ENCODE measurements at regions not wholly inside any gene's neighbourhood (a gene's known extent, or its start where the extent isn't known, plus 50 kb on each side); places are given as distances from the start of the nearest gene placed in this dataset.

GRCh38 chr16:6300523-6300922, 1032.1 kb upstream of the RBFOX1 start:
- no peak overlapping the region for H3K4me3 ChIP-seq (ENCODE audit: control insufficient read depth in 2 of 3, extremely low read depth in 1 of 3, insufficient read depth in 2 of 3, low read depth in 1 of 3, low read length in 3 of 3)
- dilution Hi-C loops (cut with MboI; ENCODE audit: extremely low pct_ligation_motif_present, low sequenced_read_pairs): no loop called here
- H4K20me1 ChIP-seq (ENCODE audit: control insufficient read depth, extremely low read depth, insufficient read depth, low read length): no peaks in the 10 kb centered on the region
- TF ChIP-seq EZH2 (IDR thresholded peaks at IDR 0.05; ENCODE audit: low read length) (no peak), CTCF (optimal IDR thresholded peaks at IDR 0.05 in 1 of 3, IDR thresholded peaks at IDR 0.05 in 1 of 3, conservative IDR thresholded peaks at IDR 0.05 in 1 of 3; ENCODE audit: extremely low read depth in 1 of 3, insufficient read depth in 2 of 3, low read length in 3 of 3) (no peak)
- H3K27me3 ChIP-seq (ENCODE audit: control insufficient read depth, extremely low read depth, insufficient read depth, low read length): no peaks in the 10 kb centered on the region
- no peak overlapping the region for H3K9ac ChIP-seq (ENCODE audit: control insufficient read depth, extremely low read depth, insufficient read depth, low read length)
- H3K9me1 ChIP-seq (ENCODE audit: control insufficient read depth, extremely low read depth, insufficient read depth, low read length): no peaks in the 10 kb centered on the region
- FAIRE-seq (no peak), DNase-seq (ENCODE audit: low read depth, low spot score) (no peak)
- H3K27ac ChIP-seq (ENCODE audit: control insufficient read depth, insufficient read depth, low read length): no peak overlapping the region
- no peaks in the 10 kb centered on the region for H3K79me2 ChIP-seq (ENCODE audit: control insufficient read depth, insufficient read depth, low read length)
- no peak overlapping the region for H2AFZ ChIP-seq (ENCODE audit: control insufficient read depth, low read length)
- H3K9me3 ChIP-seq (ENCODE audit: control insufficient read depth, low read depth, low read length): peaks cover 5% of the 10 kb centered on the region
- H3K4me1 ChIP-seq (ENCODE audit: control insufficient read depth, extremely low read depth, insufficient read depth, low read length): no peaks in the 10 kb centered on the region
- no peak overlapping the region for H3K4me2 ChIP-seq (ENCODE audit: control insufficient read depth, extremely low read depth, insufficient read depth, low read depth, low read length)
- H3K36me3 ChIP-seq (ENCODE audit: control insufficient read depth in 2 of 2, extremely low read depth in 1 of 2, insufficient read depth in 2 of 2, low read length in 2 of 2): no peaks in the 10 kb centered on the region

- Histone ChIP-seq H3K4me1 (ENCODE audit: control insufficient read depth, extremely low read depth, insufficient read depth, low read length) (no peaks in the 10 kb centered on the region), H3K27me3 (ENCODE audit: control insufficient read depth, extremely low read depth, insufficient read depth, low read length) (no peaks in the 10 kb centered on the region), H3K4me3 (ENCODE audit: control insufficient read depth in 2 of 3, extremely low read depth in 1 of 3, insufficient read depth in 2 of 3, low read depth in 1 of 3, low read length in 3 of 3) (no peak overlapping the region), H3K9ac (ENCODE audit: control insufficient read depth, extremely low read depth, insufficient read depth, low read length) (no peak overlapping the region), H3K9me1 (ENCODE audit: control insufficient read depth, extremely low read depth, insufficient read depth, low read length) (no peaks in the 10 kb centered on the region), H3K4me2 (ENCODE audit: control insufficient read depth, extremely low read depth, insufficient read depth, low read depth, low read length) (no peak overlapping the region), H3K79me2 (ENCODE audit: control insufficient read depth, insufficient read depth, low read length) (no peaks in the 10 kb centered on the region), H3K36me3 (ENCODE audit: control insufficient read depth in 2 of 2, extremely low read depth in 1 of 2, insufficient read depth in 2 of 2, low read length in 2 of 2) (no peaks in the 10 kb centered on the region), H4K20me1 (ENCODE audit: control insufficient read depth, extremely low read depth, insufficient read depth, low read length) (no peaks in the 10 kb centered on the region), H3K9me3 (ENCODE audit: control insufficient read depth, low read depth, low read length) (peaks cover 3% of the 10 kb centered on the region), H3K27ac (ENCODE audit: control insufficient read depth, insufficient read depth, low read length) (no peak overlapping the region), H2AFZ (ENCODE audit: control insufficient read depth, low read length) (no peak overlapping the region)
- DNase-seq (ENCODE audit: low read depth, low spot score): no peak
- FAIRE-seq: no peak
- dilution Hi-C loops (cut with MboI; ENCODE audit: extremely low pct_ligation_motif_present, low sequenced_read_pairs): no loop called here
- TF ChIP-seq CTCF (optimal IDR thresholded peaks at IDR 0.05 in 1 of 3, IDR thresholded peaks at IDR 0.05 in 1 of 3, conservative IDR thresholded peaks at IDR 0.05 in 1 of 3; ENCODE audit: extremely low read depth in 1 of 3, insufficient read depth in 2 of 3, low read length in 3 of 3) (no peak), EZH2 (IDR thresholded peaks at IDR 0.05; ENCODE audit: low read length) (no peak)
These were observed 1034.8 kb upstream of the RBFOX1 start for GRCh38 chr16:6297666-6298410.

Measured in keratinocyte (primary cell).